Upper lobe of left lung (tissue), 6 donors: ENCODE measurements at regions not wholly inside any gene's neighbourhood (a gene's known extent, or its start where the extent isn't known, plus 50 kb on each side); places are given as distances from the start of the nearest gene placed in this dataset.
"Not testable (repeated sequence)": the region's sequence is repeated elsewhere in the genome, so short reads cannot be mapped to it uniquely, and the experiment has no call there.

Experiments used
- ATAC-seq, 2 donors: fragments of 200-7000 bp; cut with Tn5 transposase; one replicate each; pipeline ENCODE4 v1.9.1; 2022; ENCODE audit warnings: mild to moderate bottlenecking in 2 of 2, moderate library complexity in 2 of 2; ENCODE audit not compliant: low FRiP score in 2 of 2
- DNase-seq, 2 donors: peaks; one replicate each; pipeline ENCODE4 v3.0.0-alpha.2; 2019 to 2020
- H3K27ac ChIP-seq, 4 donors: fragments of 200-600 bp; sonication (generic); one replicate each; pipeline ENCODE4 v1.5.1; 2016 to 2019
- H3K27me3 ChIP-seq, 4 donors: fragments of 200-600 bp; sonication (generic); one replicate each; pipeline ENCODE4 v1.5.1; 2017 to 2019
- H3K36me3 ChIP-seq, 4 donors: fragments of 200-600 bp; sonication (generic); one replicate each; pipeline ENCODE4 v1.5.1; 2016 to 2019
- H3K4me1 ChIP-seq, 4 donors: fragments of 200-600 bp; sonication (generic); one replicate each; pipeline ENCODE4 v1.5.1; 2018 to 2019
- H3K4me3 ChIP-seq, 4 donors: fragments of 200-600 bp; sonication (generic); one replicate each; pipeline ENCODE4 v1.5.1; 2017 to 2019; ENCODE audit warnings: mild to moderate bottlenecking in 2 of 4, moderate library complexity in 1 of 4
- H3K9me3 ChIP-seq, 4 donors: fragments of 200-600 bp; sonication (generic); one replicate each; pipeline ENCODE4 v1.5.1; 2018 to 2019
- WGBS, 2 donors: methylation state at CpG; one replicate each; pipeline ENCODE4 v1.1.5; 2017 to 2018; 5-methylcytosine and 5-hydroxymethylcytosine counted together
- donor health status: DM: no; HTN: no; CAD: no; lungs with moderate emphysema.
- donor health status: DM: no; HTN: yes; CAD: no; lungs with severe emphysema.

- 56 to 68% methylated on average over 1 of the region's 1 CpG for WGBS, 2 donors
- ATAC-seq, H3K27ac ChIP-seq, H3K36me3 ChIP-seq, DNase-seq, H3K27me3 ChIP-seq, H3K4me3 ChIP-seq, H3K9me3 ChIP-seq, H3K4me1 ChIP-seq: not testable (repeated sequence)
Measured at GRCh38 chr10:46645110-46645509, 66.2 kb downstream of the SYT15 start.

- H3K27ac ChIP-seq, ATAC-seq, H3K4me3 ChIP-seq, H3K27me3 ChIP-seq, H3K36me3 ChIP-seq, DNase-seq, H3K9me3 ChIP-seq, H3K4me1 ChIP-seq: not testable (repeated sequence)
- WGBS, 2 donors: 54 to 68% methylated on average over 2 to 3 of the region's 3 CpGs
Measured at GRCh38 chr10:46646132-46646531, 67.2 kb downstream of the SYT15 start.

DNA sequence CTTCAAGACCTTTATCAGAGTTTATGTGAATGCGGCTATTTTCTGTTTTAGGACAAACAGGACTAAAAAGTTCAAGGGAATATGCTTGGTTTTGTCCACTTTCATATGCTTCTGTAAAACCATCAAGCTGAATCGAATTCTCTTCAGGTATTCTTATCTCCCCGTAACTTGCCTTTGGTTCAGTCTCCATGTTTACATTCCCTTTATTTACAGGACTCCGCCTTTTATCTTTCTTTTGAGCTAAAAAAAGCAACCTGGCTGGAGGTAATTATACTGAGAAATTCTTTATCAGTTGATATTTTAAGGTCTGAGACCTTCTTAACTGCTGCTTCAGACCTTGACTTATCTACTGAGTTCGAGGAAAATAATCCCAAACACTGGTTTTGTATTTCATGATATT, 72.0 kb downstream of the SYT15 start:
- H3K9me3 ChIP-seq, H3K27ac ChIP-seq, H3K4me1 ChIP-seq, DNase-seq, H3K4me3 ChIP-seq, H3K27me3 ChIP-seq, H3K36me3 ChIP-seq, ATAC-seq: not testable (repeated sequence)
- 88% methylated on average over 1 of the region's 5 CpGs; no CpG with 5 or more reads in 1 of the 2 donors for WGBS, 2 donors

DNA sequence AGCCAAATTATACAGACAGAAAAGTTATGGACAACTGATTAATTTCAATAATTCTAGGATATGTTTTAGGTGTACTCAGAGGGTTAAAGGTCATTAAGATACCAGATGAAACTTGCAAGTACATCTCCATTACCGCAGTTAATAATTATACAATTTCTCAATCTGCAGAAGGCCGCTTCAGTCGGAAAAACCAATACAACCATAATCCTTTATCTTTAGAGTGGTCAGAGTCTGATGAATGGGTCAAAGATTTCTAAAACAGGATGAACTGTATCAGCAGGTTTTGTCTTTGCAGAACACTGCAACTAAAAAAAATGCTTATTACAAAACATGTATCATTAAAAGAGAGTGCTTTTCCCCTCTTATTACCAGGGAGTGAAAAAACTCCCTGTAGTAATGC, 78.5 kb downstream of the SYT15 start:
- H3K27ac ChIP-seq, ATAC-seq: not testable (repeated sequence)
- WGBS, 2 donors: no CpG with 5 or more reads among the region's 3 CpGs

DNA sequence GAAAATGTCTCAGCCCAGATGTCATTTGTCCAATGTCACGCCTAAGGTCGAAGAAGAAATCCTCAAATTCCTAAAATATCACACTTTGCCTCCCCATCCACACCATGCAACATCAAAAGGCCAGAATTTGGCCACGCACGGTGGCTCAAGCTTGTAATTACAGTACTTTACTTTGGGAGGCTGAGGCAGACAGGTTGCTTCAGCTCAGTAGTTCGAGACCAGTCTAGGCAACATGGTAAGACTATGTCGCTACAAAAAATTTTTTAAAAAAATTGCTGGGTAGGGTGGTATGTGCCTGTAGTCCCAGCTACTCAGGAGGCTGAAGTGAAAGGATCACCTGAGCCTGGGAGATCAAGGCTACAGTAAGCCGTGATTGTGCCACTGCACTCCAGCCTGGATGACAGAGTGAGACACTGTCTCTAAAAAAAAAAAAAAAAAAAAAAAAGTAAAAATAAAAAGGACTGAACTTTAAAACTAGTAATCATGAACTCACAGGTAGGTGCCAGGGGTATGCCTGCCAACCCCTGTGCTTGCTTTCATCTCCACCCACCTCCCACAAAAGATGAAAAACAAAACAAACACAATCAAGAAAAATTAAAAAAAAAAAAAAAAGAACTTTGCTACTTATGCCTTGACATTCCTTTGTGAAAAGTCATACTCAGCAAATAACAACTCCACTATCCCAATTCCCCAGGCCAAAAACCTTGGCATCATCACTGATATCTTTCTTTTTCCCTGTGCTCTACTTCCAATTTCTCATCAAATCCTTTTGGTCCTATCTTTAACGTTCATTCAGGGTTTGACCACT, 81.3 kb downstream of the SYT15 start:
- not testable (repeated sequence) for H3K9me3 ChIP-seq, H3K27ac ChIP-seq, H3K27me3 ChIP-seq, H3K4me3 ChIP-seq, H3K36me3 ChIP-seq, H3K4me1 ChIP-seq, DNase-seq
- ATAC-seq: peak in 1 of 2 donors; percentile 48
- 50 to 54% methylated on average over 1 of the region's 8 CpGs for WGBS, 2 donors

More for the DNA sequence above, 78.5 kb downstream of the SYT15 start:
- H3K4me3 ChIP-seq, DNase-seq, H3K4me1 ChIP-seq, H3K36me3 ChIP-seq, H3K27me3 ChIP-seq, H3K9me3 ChIP-seq: not testable (repeated sequence)

GRCh38 chr10:46660835-46661164, 81.9 kb downstream of the SYT15 start:
- H3K36me3 ChIP-seq, H3K27ac ChIP-seq, DNase-seq, H3K4me1 ChIP-seq, H3K9me3 ChIP-seq, H3K4me3 ChIP-seq, ATAC-seq, H3K27me3 ChIP-seq: not testable (repeated sequence)

- not testable (repeated sequence) for H3K4me1 ChIP-seq, H3K27me3 ChIP-seq, H3K9me3 ChIP-seq, H3K27ac ChIP-seq, H3K36me3 ChIP-seq, DNase-seq, H3K4me3 ChIP-seq, ATAC-seq
- WGBS, 2 donors: 78 to 86% methylated on average over 1 of the region's 1 CpG
Measured at GRCh38 chr10:46665536-46665935, 86.6 kb downstream of the SYT15 start.

DNA sequence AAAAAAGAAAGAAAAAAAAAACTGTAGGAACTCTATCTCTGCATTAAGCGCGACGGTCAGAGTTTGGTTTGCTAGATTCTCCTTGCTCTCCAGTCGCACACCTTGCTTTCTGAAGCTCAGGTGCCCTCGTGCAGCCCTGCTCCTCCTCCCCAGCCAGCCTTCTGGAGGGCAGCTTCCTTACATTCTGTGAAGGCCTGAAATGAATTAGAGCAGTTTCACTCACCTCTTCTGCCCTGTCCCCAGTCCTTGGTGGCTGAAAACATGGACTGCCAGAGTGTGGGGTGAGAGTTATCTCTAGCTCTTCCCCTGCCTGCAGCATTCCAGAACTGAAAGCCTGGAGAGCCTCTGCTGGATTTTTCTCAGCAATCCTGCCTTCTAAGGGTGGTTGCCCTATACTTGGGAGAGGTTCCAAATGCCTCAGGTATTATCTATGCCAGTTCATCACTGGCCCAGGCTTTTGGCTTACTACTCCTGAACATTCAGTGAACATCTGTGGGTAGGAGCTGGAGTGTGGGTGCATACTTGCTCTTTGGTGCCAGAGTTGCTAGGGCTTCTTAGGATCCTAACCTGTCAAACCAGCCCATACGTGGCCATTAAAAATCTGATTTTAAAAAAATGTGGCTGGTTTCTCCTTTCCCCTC, 89.5 kb downstream of the SYT15 start:
- DNase-seq, H3K9me3 ChIP-seq, H3K4me1 ChIP-seq, H3K4me3 ChIP-seq, H3K36me3 ChIP-seq, H3K27me3 ChIP-seq, H3K27ac ChIP-seq: not testable (repeated sequence)
- 84 to 87% methylated on average over 6 of the region's 6 CpGs for WGBS, 2 donors
- ATAC-seq: peak in 1 of 2 donors; percentile 12

GRCh38 chr10:46677836-46678435, 99.0 kb downstream of the SYT15 start:
- WGBS, 2 donors: no CpG with 5 or more reads among the region's 8 CpGs
- H3K36me3 ChIP-seq, H3K27me3 ChIP-seq, DNase-seq, H3K4me3 ChIP-seq, H3K9me3 ChIP-seq, ATAC-seq, H3K27ac ChIP-seq, H3K4me1 ChIP-seq: not testable (repeated sequence)

DNA sequence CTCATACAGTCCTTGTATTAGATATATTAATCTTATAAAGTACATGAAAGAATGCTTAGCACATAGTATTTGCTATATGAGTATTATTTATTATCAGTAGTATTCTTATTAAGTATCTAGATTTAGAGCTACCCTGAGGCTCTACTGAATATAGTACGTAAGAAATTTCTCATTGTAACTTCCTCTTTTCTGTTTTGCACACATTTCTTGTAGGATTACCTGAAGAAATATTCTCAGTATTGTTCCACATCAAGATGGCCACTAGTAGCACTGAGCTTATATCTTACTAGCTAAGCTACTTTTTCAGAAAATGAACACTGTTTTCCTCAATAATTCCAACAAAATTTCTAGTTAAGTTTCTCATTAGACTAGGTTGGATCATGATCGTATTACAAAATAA, 112.5 kb downstream of the SYT15 start:
- H3K4me1 ChIP-seq, H3K4me3 ChIP-seq, H3K9me3 ChIP-seq, DNase-seq, H3K27ac ChIP-seq, ATAC-seq, H3K27me3 ChIP-seq, H3K36me3 ChIP-seq: not testable (repeated sequence)
- no CpG with 5 or more reads among the region's 2 CpGs for WGBS, 2 donors

DNA sequence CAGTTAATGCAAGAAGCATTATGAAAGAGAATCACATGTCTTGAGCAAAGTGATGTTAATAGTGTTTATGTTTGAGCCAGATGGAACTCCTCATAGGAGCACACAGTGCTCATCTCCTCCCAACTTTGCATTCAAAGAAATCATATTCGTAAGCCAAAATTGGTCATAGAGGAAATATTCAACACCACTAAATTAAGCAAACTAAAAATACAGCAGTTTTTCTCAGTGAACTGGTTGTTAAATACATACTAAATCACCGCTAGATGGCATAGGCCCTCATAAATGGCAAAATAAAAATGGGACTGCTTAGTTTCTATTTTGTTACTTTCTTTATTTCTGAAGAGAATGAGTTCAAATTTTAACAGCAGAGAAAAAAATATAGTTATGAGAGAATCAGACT, 114.3 kb downstream of the SYT15 start:
- peak in 1 of 2 donors; percentile 32 for ATAC-seq
- not testable (repeated sequence) for H3K27ac ChIP-seq
- WGBS, 2 donors: 11 to 20% methylated on average over 1 of the region's 2 CpGs

DNA sequence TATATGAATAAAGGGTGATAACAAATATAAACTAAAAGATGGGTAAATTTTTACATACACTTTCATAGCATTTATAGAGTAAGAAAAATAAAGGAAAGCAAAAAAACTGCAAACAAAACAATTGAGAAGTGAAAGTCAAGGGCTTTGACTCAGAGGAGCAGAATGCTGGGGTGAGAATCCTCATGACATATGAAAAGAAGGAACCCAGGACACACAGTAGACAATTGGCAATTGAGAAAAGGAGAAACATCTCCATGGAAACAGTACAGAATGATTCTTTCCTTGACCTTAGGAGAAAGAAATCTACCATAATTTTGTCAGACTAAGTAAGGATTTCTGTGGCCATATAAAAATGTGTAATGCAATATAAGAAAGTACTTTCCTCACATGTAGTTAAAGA, 138.3 kb downstream of the SYT15 start:
- not testable (repeated sequence) for H3K4me1 ChIP-seq, H3K4me3 ChIP-seq, ATAC-seq, H3K27ac ChIP-seq, H3K9me3 ChIP-seq, H3K27me3 ChIP-seq, H3K36me3 ChIP-seq, DNase-seq

More for the DNA sequence above, 114.3 kb downstream of the SYT15 start:
- H3K36me3 ChIP-seq, H3K27me3 ChIP-seq, H3K9me3 ChIP-seq, H3K4me3 ChIP-seq, H3K4me1 ChIP-seq, DNase-seq: not testable (repeated sequence)

- peak in 1 of 2 donors; percentile 80 for ATAC-seq
- H3K4me3 ChIP-seq, H3K36me3 ChIP-seq, H3K4me1 ChIP-seq, H3K27me3 ChIP-seq, DNase-seq, H3K27ac ChIP-seq, H3K9me3 ChIP-seq: not testable (repeated sequence)
- 81 to 87% methylated on average over 3 of the region's 3 CpGs for WGBS, 2 donors
Measured at GRCh38 chr10:46718014-46718413, 139.1 kb downstream of the SYT15 start.
